BJ (cell line): ENCODE measurements at regions not wholly inside any gene's neighbourhood (a gene's known extent, or its start where the extent isn't known, plus 50 kb on each side); places are given as distances from the start of the nearest gene placed in this dataset.

Source experiments
- CTCF ChIA-PET: fragments of 350-600 bp; formaldehyde crosslinking; extraction: SDS; loops from one replicate; lab custom pipeline; 2021; ENCODE audit warnings: antibody characterized with exemption, inconsistent platforms; lab: Yijun Ruan, JAX
- POLR2A ChIA-PET: fragments of 300-600 bp; sonication (Branson Sonifier 250); formaldehyde crosslinking; extraction: SDS; loops from one replicate; lab custom pipeline; 2021; ENCODE audit warnings: antibody characterized with exemption; lab: Charles Lee
- DNase-seq: peaks from one replicate; pipeline ENCODE4 v3.0.0-alpha.2; 2011; ENCODE audit warnings: low read depth
- H3K27me3 ChIP-seq: 2 replicates; pipeline ENCODE4 v1.6.0; 2011; ENCODE audit warnings: low read length; ENCODE audit not compliant: control insufficient read depth, insufficient read depth
- H3K36me3 ChIP-seq: 2 replicates; pipeline ENCODE4 v1.5.1; 2011; ENCODE audit warnings: low read length; ENCODE audit not compliant: control insufficient read depth, insufficient read depth
- H3K4me3 ChIP-seq: 2 replicates; pipeline ENCODE4 v1.5.1; 2011; ENCODE audit warnings: low read depth, mild to moderate bottlenecking, control low read depth, low read length
- TF ChIP-seq, protein P1 (sequence below): IDR thresholded peaks from 2 replicates; pipeline ENCODE4 v1.5.1; 2011; ENCODE audit warnings: low read depth, mild to moderate bottlenecking, control low read depth, inconsistent platforms, low read length, moderate library complexity; ENCODE audit not compliant: insufficient read depth

DNA sequence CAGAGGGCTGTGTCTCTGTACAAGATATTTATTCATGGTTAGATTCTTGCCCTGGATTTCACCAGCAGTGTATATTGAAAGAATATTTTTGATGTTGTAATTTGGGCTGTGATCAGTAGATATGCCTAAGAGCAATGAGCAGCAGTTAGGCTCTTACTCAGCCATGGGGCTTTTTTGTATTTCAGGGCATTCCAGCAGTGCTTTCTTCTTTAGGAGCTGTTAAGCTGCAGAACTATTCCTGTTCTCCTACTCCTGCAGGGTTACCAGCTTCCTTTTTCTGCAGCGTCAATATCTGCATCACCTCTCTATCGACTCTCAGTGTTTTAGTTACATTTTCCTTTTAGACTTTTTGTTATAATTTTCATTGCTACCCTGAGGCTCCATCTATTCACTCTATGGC is 206.2 kb downstream of the SLCO4C1 start:
- H3K36me3 ChIP-seq = no peaks in the 10 kb centered on the region
- POLR2A ChIA-PET = no interaction called here
- no peak overlapping the region for H3K4me3 ChIP-seq
- CTCF ChIA-PET = no interaction called here
- no peaks in the 10 kb centered on the region for H3K27me3 ChIP-seq
- no peak for DNase-seq
- TF ChIP-seq, protein P1, sequence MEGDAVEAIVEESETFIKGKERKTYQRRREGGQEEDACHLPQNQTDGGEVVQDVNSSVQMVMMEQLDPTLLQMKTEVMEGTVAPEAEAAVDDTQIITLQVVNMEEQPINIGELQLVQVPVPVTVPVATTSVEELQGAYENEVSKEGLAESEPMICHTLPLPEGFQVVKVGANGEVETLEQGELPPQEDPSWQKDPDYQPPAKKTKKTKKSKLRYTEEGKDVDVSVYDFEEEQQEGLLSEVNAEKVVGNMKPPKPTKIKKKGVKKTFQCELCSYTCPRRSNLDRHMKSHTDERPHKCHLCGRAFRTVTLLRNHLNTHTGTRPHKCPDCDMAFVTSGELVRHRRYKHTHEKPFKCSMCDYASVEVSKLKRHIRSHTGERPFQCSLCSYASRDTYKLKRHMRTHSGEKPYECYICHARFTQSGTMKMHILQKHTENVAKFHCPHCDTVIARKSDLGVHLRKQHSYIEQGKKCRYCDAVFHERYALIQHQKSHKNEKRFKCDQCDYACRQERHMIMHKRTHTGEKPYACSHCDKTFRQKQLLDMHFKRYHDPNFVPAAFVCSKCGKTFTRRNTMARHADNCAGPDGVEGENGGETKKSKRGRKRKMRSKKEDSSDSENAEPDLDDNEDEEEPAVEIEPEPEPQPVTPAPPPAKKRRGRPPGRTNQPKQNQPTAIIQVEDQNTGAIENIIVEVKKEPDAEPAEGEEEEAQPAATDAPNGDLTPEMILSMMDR = no peak

DNA sequence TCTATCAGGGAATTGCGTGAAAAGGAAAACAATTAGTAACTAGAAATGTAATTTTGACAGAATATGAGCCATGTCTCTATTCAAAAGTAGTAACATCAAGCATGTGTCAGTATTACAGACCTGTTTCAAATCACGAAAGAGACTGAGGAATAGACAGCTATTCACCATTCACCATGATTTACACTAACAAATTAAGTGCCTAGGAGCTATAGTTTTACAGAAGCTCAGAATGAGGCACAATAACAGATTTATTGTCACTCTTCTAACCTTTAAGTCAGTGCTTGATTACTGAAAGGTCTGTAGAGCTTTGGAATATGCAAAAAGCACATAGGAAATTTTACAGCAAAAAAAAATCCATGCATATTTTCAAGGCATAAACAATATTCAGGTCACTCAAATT is 208.2 kb downstream of the SLCO4C1 start:
- CTCF ChIA-PET = interaction anchor here (1.6 kb wide), 1 partner anchor 9 kb away, joined by 3 read pairs; no protein-coding TSS in a partner anchor

DNA sequence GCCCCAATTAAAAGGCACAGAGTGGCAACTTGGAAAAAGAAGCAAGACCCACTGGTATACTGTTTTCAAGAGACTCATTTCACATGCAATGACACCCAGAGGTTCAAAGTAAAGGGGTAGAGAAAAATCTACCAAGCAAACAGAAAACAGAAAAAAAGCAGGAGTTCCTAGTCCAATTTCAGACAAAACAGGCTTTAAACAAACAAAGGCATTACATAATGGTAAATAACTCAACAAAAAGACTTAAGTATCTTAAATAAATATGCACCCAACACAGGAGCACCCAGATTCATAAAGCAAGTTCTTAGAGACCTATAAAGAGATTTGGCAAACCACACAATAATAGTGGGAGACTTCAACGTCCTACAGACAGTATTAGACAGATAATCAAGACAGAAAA is 215.8 kb downstream of the SLCO4C1 start:
- TF ChIP-seq, protein P1 = no peak
- DNase-seq = no peak
- POLR2A ChIA-PET = no interaction called here
- no peaks in the 10 kb centered on the region for H3K36me3 ChIP-seq
- no peak overlapping the region for H3K4me3 ChIP-seq
- no peaks in the 10 kb centered on the region for H3K27me3 ChIP-seq
- CTCF ChIA-PET = interaction anchor here (0.7 kb wide), 1 partner anchor 8 kb away, joined by 4 read pairs; no protein-coding TSS in a partner anchor

More for the DNA sequence above, 208.2 kb downstream of the SLCO4C1 start:
- Histone ChIP-seq H3K36me3 (no peaks in the 10 kb centered on the region), H3K27me3 (no peaks in the 10 kb centered on the region), H3K4me3 (no peak overlapping the region)
- DNase-seq = no peak
- POLR2A ChIA-PET = no interaction called here
- TF ChIP-seq, protein P1 = no peak

DNA sequence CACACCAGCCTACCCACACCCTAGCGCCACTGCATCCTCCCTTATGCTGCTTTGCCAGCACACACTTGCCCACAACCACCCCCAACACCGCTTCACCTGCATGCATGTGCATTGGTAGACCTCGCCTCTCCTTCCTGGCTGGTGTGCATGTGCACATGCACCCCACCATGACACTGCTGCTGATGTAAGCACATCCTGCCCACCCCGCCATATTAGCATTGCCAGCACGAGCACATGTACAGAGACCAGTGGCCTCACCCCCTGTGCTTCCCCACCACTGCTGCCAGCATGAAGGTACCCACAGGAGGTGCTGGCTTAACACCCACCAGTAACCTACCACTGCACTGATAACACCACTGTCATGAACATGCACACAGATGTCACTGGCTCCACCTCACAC is 218.2 kb downstream of the SLCO4C1 start:
- TF ChIP-seq, protein P1 = no peak
- no peak overlapping the region for H3K4me3 ChIP-seq
- H3K36me3 ChIP-seq = no peaks in the 10 kb centered on the region
- no peak for DNase-seq
- H3K27me3 ChIP-seq = no peaks in the 10 kb centered on the region
- POLR2A ChIA-PET = no interaction called here
- CTCF ChIA-PET = no interaction called here

DNA sequence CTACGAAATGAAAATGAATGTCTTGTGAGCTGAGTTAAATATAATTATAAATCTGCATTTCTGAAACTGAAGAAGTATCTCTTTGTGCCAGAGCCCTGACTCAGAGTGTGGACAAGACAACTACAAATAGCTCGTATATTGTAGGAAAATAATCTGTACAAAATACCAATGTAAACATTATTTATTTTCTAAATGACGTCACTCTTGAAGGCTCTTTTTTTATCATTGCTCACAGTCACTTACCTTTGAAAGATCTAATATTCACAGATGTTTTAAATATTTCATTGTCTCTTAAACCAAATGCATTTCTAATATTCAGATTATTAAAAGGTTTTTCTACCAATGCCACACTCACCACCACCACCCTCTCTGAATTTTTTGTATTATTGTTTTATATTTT is 226.1 kb downstream of the SLCO4C1 start:
- H3K27me3 ChIP-seq = no peaks in the 10 kb centered on the region
- DNase-seq = no peak
- no peaks in the 10 kb centered on the region for H3K36me3 ChIP-seq
- H3K4me3 ChIP-seq = no peak overlapping the region
- TF ChIP-seq, protein P1 = no peak
- POLR2A ChIA-PET = no interaction called here
- CTCF ChIA-PET = no interaction called here
